Endothelial cell (in vitro differentiated cells): ENCODE measurements at regions not wholly inside any gene's neighbourhood (a gene's known extent, or its start where the extent isn't known, plus 50 kb on each side); places are given as distances from the start of the nearest gene placed in this dataset.

Experiments
- DNase-seq: peaks from one replicate; pipeline ENCODE4 v3.0.0; 2021; ENCODE audit warnings: low spot score
- H3K27ac Mint-ChIP-seq: one replicate; pipeline ENCODE4 v1.8.0; 2021; ENCODE audit warnings: mixed read lengths, inconsistent platforms; ENCODE audit not compliant: unreplicated experiment
- H3K27me3 Mint-ChIP-seq: one replicate; pipeline ENCODE4 v1.8.0; 2021; ENCODE audit warnings: mild to moderate bottlenecking, moderate library complexity, mixed read lengths, inconsistent platforms; ENCODE audit not compliant: unreplicated experiment
- H3K36me3 Mint-ChIP-seq: one replicate; pipeline ENCODE4 v1.8.0; 2021; ENCODE audit warnings: mild to moderate bottlenecking, low read depth, mixed read lengths, inconsistent platforms; ENCODE audit not compliant: unreplicated experiment
- H3K4me1 Mint-ChIP-seq: one replicate; pipeline ENCODE4 v1.8.0; 2021; ENCODE audit warnings: mild to moderate bottlenecking, mixed read lengths, inconsistent platforms; ENCODE audit not compliant: unreplicated experiment
- H3K4me3 Mint-ChIP-seq: one replicate; pipeline ENCODE4 v1.8.0; 2021; ENCODE audit warnings: mild to moderate bottlenecking, mixed read lengths, inconsistent platforms; ENCODE audit not compliant: unreplicated experiment
- H3K9me3 Mint-ChIP-seq: one replicate; pipeline ENCODE4 v1.8.0; 2021; ENCODE audit warnings: mixed read lengths, inconsistent platforms; ENCODE audit not compliant: unreplicated experiment
- CTCF ChIP-seq: fragments of 200-600 bp; sonication (generic); IDR thresholded peaks from one replicate; pipeline ENCODE4 v1.5.0; 2021; ENCODE audit warnings: antibody characterized with exemption; ENCODE audit not compliant: unreplicated experiment

GRCh38 chr1:218813237-218813636 is 360.4 kb upstream of the LYPLAL1 start:
- Mint-ChIP-seq H3K4me3 (no peak overlapping the region), H3K27me3 (no peaks in the 10 kb centered on the region), H3K9me3 (no peaks in the 10 kb centered on the region), H3K36me3 (no peaks in the 10 kb centered on the region), H3K27ac (no peak overlapping the region), H3K4me1 (no peaks in the 10 kb centered on the region)
- no peak for DNase-seq
- no peak for TF ChIP-seq CTCF

- H3K4me1 Mint-ChIP-seq = no peaks in the 10 kb centered on the region
- DNase-seq = no peak
- no peak overlapping the region for H3K4me3 Mint-ChIP-seq
- TF ChIP-seq CTCF = no peak
- no peaks in the 10 kb centered on the region for H3K27me3 Mint-ChIP-seq
- no peaks in the 10 kb centered on the region for H3K9me3 Mint-ChIP-seq
- H3K27ac Mint-ChIP-seq = no peak overlapping the region
- no peaks in the 10 kb centered on the region for H3K36me3 Mint-ChIP-seq
Observed at GRCh38 chr1:218815076-218815475, 358.6 kb upstream of the LYPLAL1 start.

GRCh38 chr1:218817071-218817470 is 356.6 kb upstream of the LYPLAL1 start:
- H3K4me3 Mint-ChIP-seq = no peak overlapping the region
- no peak for TF ChIP-seq CTCF

GRCh38 chr1:218817691-218818465 is 355.8 kb upstream of the LYPLAL1 start:
- no peaks in the 10 kb centered on the region for H3K4me1 Mint-ChIP-seq
- H3K27ac Mint-ChIP-seq = no peak overlapping the region
- no peaks in the 10 kb centered on the region for H3K36me3 Mint-ChIP-seq
- no peak for DNase-seq
- TF ChIP-seq CTCF = no peak
- no peak overlapping the region for H3K4me3 Mint-ChIP-seq
- no peaks in the 10 kb centered on the region for H3K9me3 Mint-ChIP-seq
- no peaks in the 10 kb centered on the region for H3K27me3 Mint-ChIP-seq

More at GRCh38 chr1:218817071-218817470, 356.6 kb upstream of the LYPLAL1 start:
- Mint-ChIP-seq H3K4me1 (no peaks in the 10 kb centered on the region), H3K9me3 (no peaks in the 10 kb centered on the region), H3K36me3 (no peaks in the 10 kb centered on the region), H3K27ac (no peak overlapping the region), H3K27me3 (no peaks in the 10 kb centered on the region)
- no peak for DNase-seq

GRCh38 chr1:218823291-218823900 is 350.3 kb upstream of the LYPLAL1 start:
- Mint-ChIP-seq H3K27ac (no peak overlapping the region), H3K9me3 (no peaks in the 10 kb centered on the region), H3K4me1 (no peaks in the 10 kb centered on the region), H3K4me3 (no peak overlapping the region), H3K27me3 (no peaks in the 10 kb centered on the region), H3K36me3 (no peaks in the 10 kb centered on the region)
- TF ChIP-seq CTCF = no peak
- DNase-seq = no peak
